ENCODE measurements at regions not wholly inside any gene's neighbourhood (a gene's known extent, or its start where the extent isn't known, plus 50 kb on each side); places are given as distances from the start of the nearest gene placed in this dataset.

- TF ChIP-seq EZH2 (IDR thresholded peaks at IDR 0.05) (no peak), POLR2AphosphoS5 (IDR thresholded peaks at IDR 0.05; ENCODE audit: borderline replicate concordance, low read depth, low read length) (no peak), FOXP2 (optimal IDR thresholded peaks at IDR 0.05; ENCODE audit: control extremely low read depth, extremely low read length, insufficient read depth) (no peak)
Measured at GRCh38 chr5:135196483-135196882, 162.5 kb upstream of the PITX1 start.

Measured in SK-N-MC (cell line).